AG09309 (cell line): ENCODE measurements at regions not wholly inside any gene's neighbourhood (a gene's known extent, or its start where the extent isn't known, plus 50 kb on each side); places are given as distances from the start of the nearest gene placed in this dataset.

ENCODE experiments used
- DNase-seq: peaks from one replicate; pipeline ENCODE4 v3.0.0-alpha.2; 2010; ENCODE audit warnings: low read depth
- H3K4me3 ChIP-seq: 2 replicates; pipeline ENCODE4 v1.5.1; 2011; ENCODE audit warnings: mild to moderate bottlenecking, low read depth, low read length, moderate library complexity; ENCODE audit not compliant: control insufficient read depth
- CTCF ChIP-seq: IDR thresholded peaks from 2 replicates; pipeline ENCODE4 v1.5.1; 2011; ENCODE audit warnings: mild to moderate bottlenecking, low read depth, low read length, inconsistent platforms; ENCODE audit not compliant: insufficient read depth, control insufficient read depth; ENCODE audit errors: missing control alignments

DNA sequence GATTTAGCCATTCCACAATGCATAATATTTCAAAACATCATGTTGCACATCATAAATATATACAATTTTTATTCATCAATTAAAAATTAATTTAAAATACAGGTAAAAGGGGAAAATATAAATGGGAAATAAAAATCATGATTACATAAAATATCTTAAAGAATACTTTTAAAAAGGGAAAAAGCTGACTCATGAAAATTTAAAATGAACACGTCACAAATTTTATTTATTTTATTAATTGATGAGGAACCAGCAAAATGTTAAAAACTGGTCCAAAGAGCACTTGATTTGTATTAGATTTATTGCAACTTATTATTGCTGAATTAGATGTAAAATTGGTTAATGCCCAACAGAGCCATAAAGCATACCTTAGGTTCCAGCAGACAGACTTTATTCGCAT lies 78.5 kb upstream of the ANK2 start:
- no peak for TF ChIP-seq CTCF
- DNase-seq, result no peak
- no peak overlapping the region for H3K4me3 ChIP-seq

DNA sequence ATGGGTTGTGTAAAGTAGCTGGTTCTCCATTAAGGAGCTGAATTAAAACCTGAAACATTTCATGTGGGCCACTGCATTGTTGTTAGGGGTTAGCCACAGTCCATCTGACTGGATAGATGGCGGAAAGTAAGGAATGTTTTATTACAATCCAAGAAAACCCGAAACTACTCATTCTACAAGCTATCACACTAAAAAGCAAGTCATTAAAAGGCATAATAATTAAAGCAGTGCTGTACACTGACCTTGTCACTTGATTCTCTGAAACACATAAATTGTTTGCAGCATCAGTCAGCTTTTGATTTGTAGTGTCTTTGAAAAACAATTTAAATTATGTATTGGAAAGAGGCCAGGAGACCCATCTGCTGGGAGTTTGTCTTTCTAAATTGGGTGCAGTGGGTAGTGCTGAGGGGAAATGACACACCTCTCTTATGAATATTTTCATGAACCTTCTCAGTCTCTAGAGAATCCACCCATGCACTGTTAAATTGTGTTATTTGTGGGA lies 75.7 kb upstream of the ANK2 start:
- no peak for TF ChIP-seq CTCF
- DNase-seq, result no peak
- no peak overlapping the region for H3K4me3 ChIP-seq

- no peak overlapping the region for H3K4me3 ChIP-seq
- no peak for TF ChIP-seq CTCF
- DNase-seq, result no peak
These were observed 73.7 kb upstream of the ANK2 start for GRCh38 chr4:112975567-112976355.

- no peak for TF ChIP-seq CTCF
These were observed 70.6 kb upstream of the ANK2 start for GRCh38 chr4:112978691-112979472.

DNA sequence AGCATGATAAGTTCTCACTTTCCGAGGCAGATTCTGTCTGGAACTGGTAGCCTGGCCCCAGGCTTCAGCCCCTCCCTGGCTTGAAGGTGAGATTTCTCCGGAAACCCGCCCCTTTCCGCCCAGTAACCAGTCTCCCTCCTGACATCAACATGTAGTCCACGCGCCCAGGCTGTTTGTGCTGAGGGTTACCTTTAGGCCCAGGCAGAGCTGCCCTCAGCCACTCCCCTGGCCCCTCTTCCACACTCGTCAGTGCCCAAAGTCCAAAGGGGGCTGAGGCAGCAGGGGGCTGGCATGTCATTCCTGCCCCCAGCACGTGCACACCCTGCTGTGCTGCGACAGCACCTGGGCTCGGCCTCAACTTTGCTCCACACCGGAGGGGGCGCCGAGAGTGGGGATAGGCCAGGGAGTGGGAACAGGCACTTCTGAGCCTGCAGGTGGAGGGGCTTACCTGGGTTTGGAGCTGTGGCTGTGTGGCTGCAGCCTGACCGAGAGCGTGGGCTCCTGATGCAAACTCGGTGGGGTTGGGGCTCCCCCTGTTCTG lies 69.5 kb upstream of the ANK2 start:
- DNase-seq, result no peak
- TF ChIP-seq CTCF, result no peak
- H3K4me3 ChIP-seq, result no peak overlapping the region

More at GRCh38 chr4:112978691-112979472, 70.6 kb upstream of the ANK2 start:
- no peak overlapping the region for H3K4me3 ChIP-seq
- peak; percentile 5 for DNase-seq

DNA sequence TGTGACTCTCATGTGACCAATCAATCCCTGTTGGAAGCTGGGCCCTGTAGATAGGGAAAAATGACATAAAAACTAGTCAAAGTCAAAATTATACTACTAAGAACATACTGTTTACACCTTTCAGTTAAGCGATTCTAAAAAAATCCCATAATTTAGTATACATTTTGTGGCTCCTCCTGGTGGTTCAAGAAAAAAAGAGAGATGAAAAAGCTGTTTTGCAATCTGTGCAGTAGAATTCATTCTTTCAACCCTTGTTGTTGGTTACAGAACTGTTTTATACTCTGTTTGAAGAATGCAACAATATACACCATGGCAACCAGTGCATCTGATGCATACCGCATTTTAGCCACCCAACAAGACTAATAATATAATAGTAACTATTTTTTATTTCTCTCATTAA lies 66.8 kb upstream of the ANK2 start:
- DNase-seq, result no peak
- no peak overlapping the region for H3K4me3 ChIP-seq
- TF ChIP-seq CTCF, result peak; percentile 13
